ENCODE measurements at regions not wholly inside any gene's neighbourhood (a gene's known extent, or its start where the extent isn't known, plus 50 kb on each side); places are given as distances from the start of the nearest gene placed in this dataset.

- TF ChIP-seq, protein P1, sequence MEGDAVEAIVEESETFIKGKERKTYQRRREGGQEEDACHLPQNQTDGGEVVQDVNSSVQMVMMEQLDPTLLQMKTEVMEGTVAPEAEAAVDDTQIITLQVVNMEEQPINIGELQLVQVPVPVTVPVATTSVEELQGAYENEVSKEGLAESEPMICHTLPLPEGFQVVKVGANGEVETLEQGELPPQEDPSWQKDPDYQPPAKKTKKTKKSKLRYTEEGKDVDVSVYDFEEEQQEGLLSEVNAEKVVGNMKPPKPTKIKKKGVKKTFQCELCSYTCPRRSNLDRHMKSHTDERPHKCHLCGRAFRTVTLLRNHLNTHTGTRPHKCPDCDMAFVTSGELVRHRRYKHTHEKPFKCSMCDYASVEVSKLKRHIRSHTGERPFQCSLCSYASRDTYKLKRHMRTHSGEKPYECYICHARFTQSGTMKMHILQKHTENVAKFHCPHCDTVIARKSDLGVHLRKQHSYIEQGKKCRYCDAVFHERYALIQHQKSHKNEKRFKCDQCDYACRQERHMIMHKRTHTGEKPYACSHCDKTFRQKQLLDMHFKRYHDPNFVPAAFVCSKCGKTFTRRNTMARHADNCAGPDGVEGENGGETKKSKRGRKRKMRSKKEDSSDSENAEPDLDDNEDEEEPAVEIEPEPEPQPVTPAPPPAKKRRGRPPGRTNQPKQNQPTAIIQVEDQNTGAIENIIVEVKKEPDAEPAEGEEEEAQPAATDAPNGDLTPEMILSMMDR (IDR thresholded peaks at IDR 0.05; ENCODE audit: insufficient read depth, low read depth, low read length, missing control alignments) = no peak
- no peak overlapping the region for H3K4me3 ChIP-seq (ENCODE audit: low read length)
- no peak for DNase-seq (ENCODE audit: low read depth)
Measured at GRCh38 chr4:19401301-19402080, 850.2 kb upstream of the SLIT2 start.

GRCh38 chr4:19400820-19401219 lies 850.9 kb upstream of the SLIT2 start:
- DNase-seq (ENCODE audit: low read depth) = no peak
- H3K4me3 ChIP-seq (ENCODE audit: low read length) = no peak overlapping the region
- TF ChIP-seq, protein P1 (IDR thresholded peaks at IDR 0.05; ENCODE audit: insufficient read depth, low read depth, low read length, missing control alignments) = no peak

- TF ChIP-seq, protein P1 (IDR thresholded peaks at IDR 0.05; ENCODE audit: insufficient read depth, low read depth, low read length, missing control alignments) = no peak
- no peak overlapping the region for H3K4me3 ChIP-seq (ENCODE audit: low read length)
- DNase-seq (ENCODE audit: low read depth) = no peak
Measured at GRCh38 chr4:19399001-19399400, 852.7 kb upstream of the SLIT2 start.

- no peak for DNase-seq (ENCODE audit: low read depth)
- no peak overlapping the region for H3K4me3 ChIP-seq (ENCODE audit: low read length)
- TF ChIP-seq, protein P1 (IDR thresholded peaks at IDR 0.05; ENCODE audit: insufficient read depth, low read depth, low read length, missing control alignments) = no peak
Measured at GRCh38 chr4:19386786-19387185, 864.9 kb upstream of the SLIT2 start.

DNA sequence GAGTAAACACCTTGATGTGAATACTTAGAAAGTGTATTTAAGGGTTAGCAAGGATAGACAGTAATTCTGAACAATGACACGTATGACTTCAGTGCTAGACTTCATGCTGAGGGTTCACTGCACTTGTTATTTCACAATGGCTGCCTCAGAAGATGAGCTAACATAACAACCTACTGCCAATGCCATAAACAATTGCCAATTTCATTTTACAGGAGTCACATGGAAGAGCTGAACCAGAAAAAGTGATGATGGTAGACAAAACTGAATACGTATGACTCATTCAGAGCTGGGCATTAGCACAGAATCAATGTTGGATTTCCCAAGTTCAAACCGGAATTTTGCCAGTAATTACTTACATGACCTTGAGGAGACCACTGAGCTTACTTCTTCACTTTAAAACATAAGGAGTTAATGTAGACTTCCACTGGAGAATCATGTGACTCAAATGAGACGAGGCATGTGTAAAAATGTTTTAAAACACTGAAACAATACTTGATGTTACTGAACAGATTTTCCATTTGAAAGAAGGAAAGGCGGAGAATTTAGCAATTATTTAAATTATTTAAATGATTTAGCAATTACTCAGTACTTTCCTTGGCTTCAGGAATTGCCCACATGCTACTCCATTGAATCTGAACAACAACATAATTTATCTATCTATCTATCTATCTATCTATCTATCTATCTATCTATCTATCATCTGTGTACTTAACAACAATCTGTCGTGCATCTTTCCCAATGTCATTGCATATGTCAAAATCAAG lies 868.5 kb upstream of the SLIT2 start:
- peak; percentile 35 for DNase-seq (ENCODE audit: low read depth)
- no peak overlapping the region for H3K4me3 ChIP-seq (ENCODE audit: low read length)
- TF ChIP-seq, protein P1 (IDR thresholded peaks at IDR 0.05; ENCODE audit: insufficient read depth, low read depth, low read length, missing control alignments) = no peak

DNA sequence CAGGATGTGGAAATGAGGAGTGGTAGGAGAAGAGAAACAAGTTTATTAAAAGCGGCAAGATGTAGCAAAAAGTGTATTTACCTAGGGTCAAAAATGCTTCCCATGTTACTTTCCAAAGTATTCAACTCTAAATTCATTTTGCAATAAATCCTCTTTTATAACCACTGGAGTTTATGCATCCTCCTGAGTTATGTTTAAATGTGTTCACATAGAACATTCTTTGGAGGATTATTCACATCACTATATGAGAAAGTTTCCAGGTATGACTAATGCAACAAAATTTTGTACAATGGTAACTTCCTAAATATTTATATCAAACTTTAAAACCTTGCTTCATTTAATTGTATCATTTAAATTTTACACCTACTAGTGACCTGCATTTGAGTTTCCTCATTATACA lies 870.6 kb upstream of the SLIT2 start:
- TF ChIP-seq, protein P1 (IDR thresholded peaks at IDR 0.05; ENCODE audit: insufficient read depth, low read depth, low read length, missing control alignments) = no peak
- DNase-seq (ENCODE audit: low read depth) = peak; percentile 64
- no peak overlapping the region for H3K4me3 ChIP-seq (ENCODE audit: low read length)
